ENCODE measurements at regions not wholly inside any gene's neighbourhood (a gene's known extent, or its start where the extent isn't known, plus 50 kb on each side); places are given as distances from the start of the nearest gene placed in this dataset.

GRCh38 chr15:31226021-31226420, 100.6 kb upstream of the KLF13 start:
- no peak for DNase-seq
- Histone ChIP-seq H3K27ac (replicated peaks) (no peak overlapping the region), H3K27me3 (ENCODE audit: low read depth) (no peaks in the 10 kb centered on the region), H3K36me3 (no peaks in the 10 kb centered on the region), H3K4me1 (peaks cover 26% of the 10 kb centered on the region), H3K4me3 (no peak overlapping the region), H3K9me3 (replicated peaks) (no peaks in the 10 kb centered on the region)
- intact Hi-C loops (cut with micrococcal nuclease) = loop anchor here (10.0 kb wide), 1 partner anchor 89 kb away; no protein-coding TSS in a partner anchor
- TF ChIP-seq CTCF (IDR thresholded peaks at IDR 0.05; ENCODE audit: borderline replicate concordance) = no peak

- no peaks in the 10 kb centered on the region for H3K9me3 ChIP-seq (replicated peaks)
- no peak overlapping the region for H3K4me3 ChIP-seq
- no peaks in the 10 kb centered on the region for H3K36me3 ChIP-seq
- intact Hi-C loops (cut with micrococcal nuclease) = loop anchor here (10.0 kb wide), 1 partner anchor 88 kb away; no protein-coding TSS in a partner anchor
- H3K4me1 ChIP-seq = peaks cover 26% of the 10 kb centered on the region
- no peak overlapping the region for H3K27ac ChIP-seq (replicated peaks)
- no peak for TF ChIP-seq CTCF (IDR thresholded peaks at IDR 0.05; ENCODE audit: borderline replicate concordance)
- no peaks in the 10 kb centered on the region for H3K27me3 ChIP-seq (ENCODE audit: low read depth)
- DNase-seq = no peak
Measured at GRCh38 chr15:31227235-31227634, 99.4 kb upstream of the KLF13 start.

DNA sequence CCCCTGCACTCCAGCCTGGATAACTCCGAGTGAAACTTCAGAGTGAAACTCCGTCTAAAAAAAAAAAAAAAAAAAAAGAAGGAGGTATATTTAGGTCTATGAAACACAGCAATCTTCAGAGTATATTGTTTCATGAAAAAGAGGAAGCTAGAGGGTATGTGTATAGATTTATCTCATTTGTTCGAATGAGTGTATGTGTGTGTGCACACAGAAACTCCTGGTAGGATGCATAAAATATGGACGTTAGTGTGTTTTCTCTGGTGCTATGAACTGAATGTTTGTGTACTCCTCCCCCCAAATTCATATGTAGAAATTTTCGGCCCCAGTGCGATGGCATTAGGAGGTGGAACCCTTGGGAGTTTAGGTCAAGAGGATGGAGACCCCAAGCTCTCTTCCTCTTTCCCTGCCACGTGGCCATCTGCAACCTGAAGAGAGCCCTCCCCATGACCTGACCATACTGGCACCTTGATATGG, 98.6 kb upstream of the KLF13 start:
- Histone ChIP-seq H3K9me3 (replicated peaks) (no peaks in the 10 kb centered on the region), H3K36me3 (no peaks in the 10 kb centered on the region), H3K27me3 (ENCODE audit: low read depth) (no peaks in the 10 kb centered on the region), H3K4me1 (peaks cover 20% of the 10 kb centered on the region), H3K27ac (replicated peaks) (no peak overlapping the region), H3K4me3 (no peak overlapping the region)
- DNase-seq = no peak
- intact Hi-C loops (cut with micrococcal nuclease) = loop anchor here (10.0 kb wide), 1 partner anchor 87 kb away; no protein-coding TSS in a partner anchor
- TF ChIP-seq CTCF (IDR thresholded peaks at IDR 0.05; ENCODE audit: borderline replicate concordance) = no peak

GRCh38 chr15:31228980-31229826, 97.4 kb upstream of the KLF13 start:
- intact Hi-C loops (cut with micrococcal nuclease) = loop anchor here (10.0 kb wide), 1 partner anchor 86 kb away; no protein-coding TSS in a partner anchor
- no peak for DNase-seq
- Histone ChIP-seq H3K36me3 (no peaks in the 10 kb centered on the region), H3K27me3 (ENCODE audit: low read depth) (no peaks in the 10 kb centered on the region), H3K4me1 (peaks cover 13% of the 10 kb centered on the region), H3K9me3 (replicated peaks) (no peaks in the 10 kb centered on the region), H3K4me3 (no peak overlapping the region), H3K27ac (replicated peaks) (no peak overlapping the region)
- no peak for TF ChIP-seq CTCF (IDR thresholded peaks at IDR 0.05; ENCODE audit: borderline replicate concordance)

- intact Hi-C loops (cut with micrococcal nuclease) = no loop called here
- peaks cover 14% of the 10 kb centered on the region for H3K4me1 ChIP-seq
- no peak overlapping the region for H3K4me3 ChIP-seq
- H3K27ac ChIP-seq (replicated peaks) = no peak overlapping the region
- H3K27me3 ChIP-seq (ENCODE audit: low read depth) = no peaks in the 10 kb centered on the region
- DNase-seq = no peak
- no peak for TF ChIP-seq CTCF (IDR thresholded peaks at IDR 0.05; ENCODE audit: borderline replicate concordance)
- no peaks in the 10 kb centered on the region for H3K36me3 ChIP-seq
- H3K9me3 ChIP-seq (replicated peaks) = no peaks in the 10 kb centered on the region
Measured at GRCh38 chr15:31230630-31231485, 95.8 kb upstream of the KLF13 start.

Data from left ventricle myocardium inferior (tissue), 1 donor.